CD4-positive, alpha-beta T cell (primary cell): ENCODE measurements at regions not wholly inside any gene's neighbourhood (a gene's known extent, or its start where the extent isn't known, plus 50 kb on each side); places are given as distances from the start of the nearest gene placed in this dataset.

Source experiments
- ATAC-seq: fragments of 200-7000 bp; cut with Tn5 transposase; one replicate; pipeline ENCODE4 v1.10.0; 2022; ENCODE audit warnings: mild to moderate bottlenecking; ENCODE audit not compliant: poor library complexity
- CTCF ChIA-PET: fragments of 350-600 bp; sonication (Branson Sonifier 250); formaldehyde crosslinking; loops from one replicate; lab custom pipeline; 2021; ENCODE audit warnings: antibody characterized with exemption, inconsistent platforms; lab: Charles Lee
- POLR2A ChIA-PET: fragments of 350-600 bp; sonication (Branson Sonifier 250); formaldehyde crosslinking; loops from one replicate; lab custom pipeline; 2021; ENCODE audit warnings: antibody characterized with exemption, inconsistent platforms; lab: Charles Lee
- DNase-seq, 14 experiments: peaks; one replicate each; pipeline ENCODE4 v3.0.0-alpha.2; 2013 to 2020; ENCODE audit warnings: mixed read lengths in 2 of 14
- H3K27ac ChIP-seq, 2 donors: one replicate each; pipeline versions ENCODE4 v1.5.1 to v1.7.0; 2013; ENCODE audit warnings: low read length in 2 of 2, low read depth in 1 of 2, mild to moderate bottlenecking in 1 of 2
- H3K27me3 ChIP-seq, 2 experiments: 1 replicate in 1 of 2; 2 replicates in 1 of 2; pipeline versions ENCODE4 v1.6.1 to v1.7.0; 2013; ENCODE audit warnings: low read length in 2 of 2, control low read depth in 1 of 2, mild to moderate bottlenecking in 1 of 2, moderate library complexity in 1 of 2; ENCODE audit not compliant: insufficient read depth in 2 of 2, control insufficient read depth in 1 of 2
- H3K36me3 ChIP-seq: one replicate; pipeline ENCODE4 v1.6.1; 2013; ENCODE audit warnings: low read length, control low read depth; ENCODE audit not compliant: insufficient read depth
- H3K4me1 ChIP-seq: one replicate; pipeline ENCODE4 v1.6.1; 2013; ENCODE audit warnings: low read length, control low read depth; ENCODE audit not compliant: insufficient read depth
- H3K4me3 ChIP-seq: one replicate; pipeline ENCODE4 v1.5.1; 2013; ENCODE audit warnings: mild to moderate bottlenecking, low read length, moderate library complexity
- H3K9me3 ChIP-seq, 2 experiments: 1 replicate in 1 of 2; 2 replicates in 1 of 2; pipeline versions ENCODE4 v1.6.1 to v1.7.0; 2013; ENCODE audit warnings: low read length in 2 of 2, mild to moderate bottlenecking in 2 of 2, control low read depth in 1 of 2, moderate library complexity in 1 of 2; ENCODE audit not compliant: control insufficient read depth in 1 of 2, insufficient read depth in 1 of 2
- H3K27ac Mint-ChIP-seq: one replicate; pipeline ENCODE4 v1.8.0; 2020; ENCODE audit warnings: mixed read lengths
- H3K27me3 Mint-ChIP-seq: one replicate; pipeline ENCODE4 v1.8.0; 2021; ENCODE audit warnings: mixed read lengths
- H3K36me3 Mint-ChIP-seq: one replicate; pipeline ENCODE4 v1.8.0; 2021; ENCODE audit warnings: low read depth, mixed read lengths
- H3K4me1 Mint-ChIP-seq: one replicate; pipeline ENCODE4 v1.8.0; 2021; ENCODE audit warnings: low read depth, mixed read lengths
- H3K4me3 Mint-ChIP-seq: one replicate; pipeline ENCODE4 v1.8.0; 2020; ENCODE audit warnings: mild to moderate bottlenecking, mixed read lengths
- H3K9me3 Mint-ChIP-seq: one replicate; pipeline ENCODE4 v1.8.0; 2020; ENCODE audit warnings: mixed read lengths
- CTCF ChIP-seq: fragments of 200-600 bp; IDR thresholded peaks from one replicate; pipeline ENCODE4 v1.8.0; 2022; ENCODE audit warnings: antibody characterized with exemption, mild to moderate bottlenecking
- intact Hi-C, 2 experiments: fragments of 100-400 bp; cut with DNase I in 1 of 2; cut with micrococcal nuclease in 1 of 2; formaldehyde crosslinking; loops; one replicate each; pipeline versions ENCODE4 v1.15.1 to v1.9.0; 2023 to 2025; cut with DNase I, micrococcal nuclease

- H3K27ac Mint-ChIP-seq = no peak overlapping the region
- no peaks in the 10 kb centered on the region for H3K4me1 Mint-ChIP-seq
- ChIA-PET CTCF (no interaction called here), POLR2A (no interaction called here)
- no peak overlapping the region for H3K4me3 ChIP-seq
- H3K36me3 ChIP-seq = no peaks in the 10 kb centered on the region
- no peak for TF ChIP-seq CTCF
- H3K36me3 Mint-ChIP-seq = no peaks in the 10 kb centered on the region
- no peak overlapping the region for H3K27ac ChIP-seq
- ATAC-seq (no peak), DNase-seq (no peak)
- H3K9me3 Mint-ChIP-seq = no peaks in the 10 kb centered on the region
- H3K27me3 Mint-ChIP-seq = no peaks in the 10 kb centered on the region
- intact Hi-C loops = no loop called here
- H3K9me3 ChIP-seq = no peaks in the 10 kb centered on the region
- H3K4me3 Mint-ChIP-seq = no peak overlapping the region
- H3K4me1 ChIP-seq = no peaks in the 10 kb centered on the region
- no peaks in the 10 kb centered on the region for H3K27me3 ChIP-seq
Observed at GRCh38 chrX:35076061-35076460, 133.5 kb downstream of the FAM47B start.

- H3K4me3 ChIP-seq = no peak overlapping the region
- H3K4me1 Mint-ChIP-seq = no peaks in the 10 kb centered on the region
- intact Hi-C loops = no loop called here
- no peak overlapping the region for H3K4me3 Mint-ChIP-seq
- ATAC-seq (no peak), DNase-seq (no peak)
- no peaks in the 10 kb centered on the region for H3K4me1 ChIP-seq
- no peak overlapping the region for H3K27ac ChIP-seq
- no peaks in the 10 kb centered on the region for H3K27me3 Mint-ChIP-seq
- H3K9me3 Mint-ChIP-seq = peaks cover 2% of the 10 kb centered on the region
- no peaks in the 10 kb centered on the region for H3K9me3 ChIP-seq
- ChIA-PET POLR2A (no interaction called here), CTCF (no interaction called here)
- H3K36me3 ChIP-seq = no peaks in the 10 kb centered on the region
- no peaks in the 10 kb centered on the region for H3K27me3 ChIP-seq
- TF ChIP-seq CTCF = no peak
- H3K27ac Mint-ChIP-seq = no peak overlapping the region
- no peaks in the 10 kb centered on the region for H3K36me3 Mint-ChIP-seq
Observed at GRCh38 chrX:35090801-35091200, 148.2 kb downstream of the FAM47B start.

GRCh38 chrX:35098419-35098818 is 155.8 kb downstream of the FAM47B start:
- Histone ChIP-seq H3K27ac (no peak overlapping the region), H3K36me3 (no peaks in the 10 kb centered on the region), H3K9me3 (no peaks in the 10 kb centered on the region), H3K27me3 (no peaks in the 10 kb centered on the region), H3K4me3 (no peak overlapping the region), H3K4me1 (no peaks in the 10 kb centered on the region)
- H3K27ac Mint-ChIP-seq = no peak overlapping the region
- intact Hi-C loops = no loop called here
- H3K9me3 Mint-ChIP-seq = peaks cover 4% of the 10 kb centered on the region
- POLR2A ChIA-PET = no interaction called here
- no peak for DNase-seq
- no peak for TF ChIP-seq CTCF
- H3K36me3 Mint-ChIP-seq = no peaks in the 10 kb centered on the region
- H3K4me3 Mint-ChIP-seq = no peak overlapping the region
- no peaks in the 10 kb centered on the region for H3K27me3 Mint-ChIP-seq
- CTCF ChIA-PET = no interaction called here
- H3K4me1 Mint-ChIP-seq = no peaks in the 10 kb centered on the region
- no peak for ATAC-seq
